ENCODE measurements at regions not wholly inside any gene's neighbourhood (a gene's known extent, or its start where the extent isn't known, plus 50 kb on each side); places are given as distances from the start of the nearest gene placed in this dataset.

DNA sequence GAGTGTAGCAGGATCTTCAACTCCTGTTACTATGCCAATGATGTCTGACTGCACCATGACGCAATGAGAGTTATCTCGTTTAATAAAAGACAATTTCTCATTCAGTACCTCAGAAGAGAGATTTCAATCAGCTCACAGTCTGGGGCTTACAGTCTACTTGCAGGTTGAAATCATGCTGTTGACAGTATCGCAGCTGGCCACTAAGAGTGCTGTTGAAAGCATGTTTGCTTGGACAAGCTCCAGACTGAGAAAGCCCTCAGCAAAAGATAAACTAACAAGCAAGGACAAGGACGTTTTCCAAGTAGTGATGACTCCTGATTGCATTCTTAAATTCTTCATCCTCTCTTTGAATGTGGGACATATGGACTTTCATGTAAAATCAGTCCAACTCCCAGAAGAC lies 145.2 kb upstream of the SYT4 start:
- TF ChIP-seq YY1 (IDR thresholded peaks at IDR 0.05; ENCODE audit: extremely low read depth, insufficient replicate concordance, low read depth, low read length) (no peak), POLR2AphosphoS5 (IDR thresholded peaks at IDR 0.05; ENCODE audit: low read depth, low read length) (no peak), SRF (IDR thresholded peaks at IDR 0.05; ENCODE audit: low read depth) (no peak), POLR2A (IDR thresholded peaks at IDR 0.05; ENCODE audit: borderline replicate concordance, extremely low read depth, insufficient read depth, insufficient read length) (no peak), RAD21 (IDR thresholded peaks at IDR 0.05; ENCODE audit: low read depth) (no peak), CEBPB (IDR thresholded peaks at IDR 0.05; ENCODE audit: low read depth) (no peak), EZH2phosphoT487 (IDR thresholded peaks at IDR 0.05; ENCODE audit: borderline replicate concordance) (no peak), ELF1 (IDR thresholded peaks at IDR 0.05; ENCODE audit: borderline replicate concordance, low read depth) (no peak), SP1 (IDR thresholded peaks at IDR 0.05; ENCODE audit: low read depth) (no peak), JUND (IDR thresholded peaks at IDR 0.05) (no peak), EZH2 (IDR thresholded peaks at IDR 0.05) (no peak)
- TF ChIP-seq, protein P1, sequence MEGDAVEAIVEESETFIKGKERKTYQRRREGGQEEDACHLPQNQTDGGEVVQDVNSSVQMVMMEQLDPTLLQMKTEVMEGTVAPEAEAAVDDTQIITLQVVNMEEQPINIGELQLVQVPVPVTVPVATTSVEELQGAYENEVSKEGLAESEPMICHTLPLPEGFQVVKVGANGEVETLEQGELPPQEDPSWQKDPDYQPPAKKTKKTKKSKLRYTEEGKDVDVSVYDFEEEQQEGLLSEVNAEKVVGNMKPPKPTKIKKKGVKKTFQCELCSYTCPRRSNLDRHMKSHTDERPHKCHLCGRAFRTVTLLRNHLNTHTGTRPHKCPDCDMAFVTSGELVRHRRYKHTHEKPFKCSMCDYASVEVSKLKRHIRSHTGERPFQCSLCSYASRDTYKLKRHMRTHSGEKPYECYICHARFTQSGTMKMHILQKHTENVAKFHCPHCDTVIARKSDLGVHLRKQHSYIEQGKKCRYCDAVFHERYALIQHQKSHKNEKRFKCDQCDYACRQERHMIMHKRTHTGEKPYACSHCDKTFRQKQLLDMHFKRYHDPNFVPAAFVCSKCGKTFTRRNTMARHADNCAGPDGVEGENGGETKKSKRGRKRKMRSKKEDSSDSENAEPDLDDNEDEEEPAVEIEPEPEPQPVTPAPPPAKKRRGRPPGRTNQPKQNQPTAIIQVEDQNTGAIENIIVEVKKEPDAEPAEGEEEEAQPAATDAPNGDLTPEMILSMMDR (IDR thresholded peaks at IDR 0.05 in 2 of 3, conservative IDR thresholded peaks at IDR 0.05 in 1 of 3; ENCODE audit: borderline replicate concordance in 1 of 3, insufficient read depth in 1 of 3, low read depth in 2 of 3, low read length in 2 of 3) = no peak
- TF ChIP-seq, protein P2, sequence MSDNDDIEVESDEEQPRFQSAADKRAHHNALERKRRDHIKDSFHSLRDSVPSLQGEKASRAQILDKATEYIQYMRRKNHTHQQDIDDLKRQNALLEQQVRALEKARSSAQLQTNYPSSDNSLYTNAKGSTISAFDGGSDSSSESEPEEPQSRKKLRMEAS (IDR thresholded peaks at IDR 0.05) = no peak
- TF ChIP-seq, protein P3, sequence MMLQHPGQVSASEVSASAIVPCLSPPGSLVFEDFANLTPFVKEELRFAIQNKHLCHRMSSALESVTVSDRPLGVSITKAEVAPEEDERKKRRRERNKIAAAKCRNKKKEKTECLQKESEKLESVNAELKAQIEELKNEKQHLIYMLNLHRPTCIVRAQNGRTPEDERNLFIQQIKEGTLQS (IDR thresholded peaks at IDR 0.05) = no peak

Data from HCT116 (cell line).